GM19468 (cell line): ENCODE measurements at regions not wholly inside any gene's neighbourhood (a gene's known extent, or its start where the extent isn't known, plus 50 kb on each side); places are given as distances from the start of the nearest gene placed in this dataset.

Experiments
- ATAC-seq: cut with Tn5 transposase; IDR thresholded peaks from one replicate; pipeline ENCODE4 v1.9.1; 2021; ENCODE audit warnings: mild to moderate bottlenecking, moderate library complexity, moderate number of reproducible peaks; ENCODE audit not compliant: unreplicated experiment; ENCODE audit errors: extremely low read depth

DNA sequence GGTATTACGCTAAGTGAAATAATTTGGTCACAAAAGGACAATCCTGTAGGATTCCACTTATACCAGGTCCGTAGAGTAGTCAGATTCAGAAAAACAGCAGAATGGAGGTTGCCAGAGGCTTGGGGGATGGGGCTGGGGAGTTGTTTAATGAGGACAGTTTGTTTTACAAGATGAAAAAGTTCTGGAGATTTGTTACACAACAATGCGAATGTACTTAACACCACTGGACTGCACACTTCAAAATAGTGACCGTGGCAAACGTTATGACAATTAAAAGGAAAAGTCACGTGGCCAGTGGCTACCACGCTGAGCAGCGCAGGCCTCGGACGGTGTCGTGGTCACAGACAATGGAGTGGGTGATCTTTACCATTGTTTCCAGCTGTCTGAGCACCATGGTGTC is 338.1 kb downstream of the SEC14L1 start:
- ATAC-seq, result no peak

DNA sequence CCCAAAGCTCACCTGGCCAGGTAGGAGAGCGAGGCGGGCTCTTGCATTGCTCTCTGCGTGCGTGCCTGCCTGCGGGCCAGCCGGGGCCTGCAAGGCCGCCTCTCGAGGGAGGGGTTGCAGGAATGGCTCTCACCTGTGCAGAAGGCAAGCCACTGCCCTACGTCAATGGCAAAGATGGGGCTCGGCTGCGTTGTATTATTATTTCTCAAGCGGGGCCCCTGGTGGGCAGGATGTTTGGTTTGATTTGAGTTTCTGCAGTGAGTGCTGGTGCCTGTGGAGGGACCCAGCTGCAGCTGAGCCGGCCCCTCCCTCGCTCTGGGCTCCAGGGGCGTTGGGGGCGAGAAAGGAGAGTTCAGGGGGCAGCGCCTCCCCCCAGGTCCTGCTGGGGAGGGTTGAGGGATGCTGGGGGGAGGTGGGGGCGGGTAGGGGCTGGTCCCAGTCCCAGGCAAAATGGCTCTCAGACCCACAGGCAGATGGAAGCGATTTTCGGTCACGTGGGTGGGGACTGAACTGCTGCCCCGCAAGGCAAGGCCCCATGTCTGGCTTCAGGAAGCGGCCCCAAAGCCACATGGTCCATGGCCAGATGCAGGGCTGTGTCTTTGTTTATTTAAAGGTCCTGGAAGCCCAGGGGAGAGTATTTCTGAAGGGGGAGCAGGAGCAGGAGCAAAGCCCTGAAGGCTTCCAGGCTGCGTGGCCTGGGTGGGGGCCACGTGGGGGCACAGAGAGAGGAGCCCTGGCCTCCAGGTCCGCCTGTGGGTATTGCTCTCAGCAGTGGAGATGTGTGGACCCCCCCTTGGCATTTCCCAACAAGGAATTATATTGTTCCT is 338.8 kb downstream of the SEC14L1 start:
- no peak for ATAC-seq

DNA sequence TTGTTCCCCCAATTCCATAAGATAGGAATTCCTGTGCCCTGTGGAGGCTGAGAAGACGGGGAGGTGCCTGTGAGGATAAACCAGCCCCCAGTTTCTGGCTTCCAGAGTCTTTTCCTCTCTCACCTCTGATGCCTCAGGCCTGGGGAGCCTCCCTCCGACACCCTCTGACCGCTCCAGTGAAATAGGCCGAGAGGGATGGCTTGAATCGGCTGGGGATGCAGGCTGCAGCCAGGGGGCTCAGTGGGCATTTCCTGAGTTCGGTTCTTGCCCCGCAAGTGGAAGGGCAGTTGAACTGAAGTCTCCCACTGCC is 339.4 kb downstream of the SEC14L1 start:
- ATAC-seq, result no peak

DNA sequence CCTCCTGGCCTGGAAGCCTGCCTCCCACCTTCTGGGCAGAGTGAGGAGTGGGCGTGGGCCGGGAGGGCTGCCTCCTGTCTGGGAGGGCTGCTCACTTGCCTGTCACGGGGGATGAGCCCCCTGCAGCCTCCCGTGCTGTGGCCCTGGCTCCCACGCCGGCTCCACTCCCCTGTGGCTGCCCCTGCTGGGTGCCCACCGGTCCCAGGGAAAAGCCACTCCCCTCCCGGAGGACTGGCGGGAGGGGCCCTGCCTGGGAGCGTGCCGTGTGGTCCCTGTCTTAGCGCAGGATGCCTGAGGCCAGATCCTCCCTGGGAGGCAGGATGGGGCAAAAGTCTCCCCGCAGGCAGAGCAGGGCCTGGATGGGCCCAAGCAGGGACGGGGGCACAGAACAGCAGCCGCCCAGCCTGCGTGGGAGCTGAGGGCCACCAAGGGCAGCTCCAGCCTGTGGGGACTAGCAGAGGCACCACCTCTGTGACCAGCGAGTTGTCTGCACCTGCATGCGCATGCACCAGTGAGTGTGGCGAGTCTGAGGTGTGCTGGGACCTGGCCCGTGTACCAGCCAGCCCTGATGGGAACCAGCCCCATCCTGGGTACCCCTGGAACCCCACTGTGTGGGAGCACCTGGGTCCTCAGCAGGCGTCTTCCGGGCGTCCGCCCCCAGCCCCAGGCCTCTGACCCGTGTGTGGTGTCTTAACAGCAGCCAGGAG is 339.9 kb downstream of the SEC14L1 start:
- ATAC-seq, result no peak

DNA sequence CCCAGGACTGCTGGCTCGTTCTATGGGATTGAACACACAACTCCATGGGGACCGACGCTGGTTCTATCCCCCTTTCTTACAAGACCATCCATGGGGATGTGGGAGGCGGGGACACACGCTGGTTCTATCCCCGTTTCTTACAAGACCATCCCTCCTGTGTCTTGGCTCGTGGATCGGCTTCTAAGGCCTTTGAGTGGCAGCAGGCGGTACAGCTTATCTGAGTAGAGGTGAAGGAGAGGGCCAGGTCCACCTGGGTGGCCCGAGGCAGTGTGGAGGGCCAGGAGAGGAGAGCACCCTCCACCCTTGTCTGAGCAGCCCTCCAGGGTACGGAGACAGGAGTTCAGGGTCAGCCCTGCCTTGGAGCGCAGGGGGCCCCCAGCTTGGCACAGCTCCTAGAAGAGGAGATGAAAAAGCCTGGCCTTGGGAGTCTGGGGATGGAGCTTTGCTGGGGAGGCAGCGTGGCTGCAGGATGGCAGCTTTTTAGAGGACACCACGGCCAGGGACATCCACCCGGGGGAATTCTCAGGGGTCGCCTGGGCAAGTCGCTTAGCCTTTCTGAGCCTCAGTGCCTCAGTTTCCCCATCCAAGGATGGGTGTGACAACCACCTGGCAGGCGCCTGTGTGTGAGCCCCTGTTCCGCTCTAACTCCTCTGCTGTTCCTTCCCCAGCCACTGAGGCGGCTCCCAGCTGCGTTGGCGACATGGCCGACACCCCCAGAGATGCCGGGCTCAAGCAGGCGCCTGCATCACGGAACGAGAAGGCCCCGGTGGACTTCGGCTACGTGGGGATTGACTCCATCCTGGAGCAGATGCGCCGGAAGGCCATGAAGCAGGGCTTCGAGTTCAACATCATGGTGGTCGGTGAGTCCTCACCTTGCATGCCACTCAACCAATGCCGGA is 341.0 kb downstream of the SEC14L1 start:
- no peak for ATAC-seq

DNA sequence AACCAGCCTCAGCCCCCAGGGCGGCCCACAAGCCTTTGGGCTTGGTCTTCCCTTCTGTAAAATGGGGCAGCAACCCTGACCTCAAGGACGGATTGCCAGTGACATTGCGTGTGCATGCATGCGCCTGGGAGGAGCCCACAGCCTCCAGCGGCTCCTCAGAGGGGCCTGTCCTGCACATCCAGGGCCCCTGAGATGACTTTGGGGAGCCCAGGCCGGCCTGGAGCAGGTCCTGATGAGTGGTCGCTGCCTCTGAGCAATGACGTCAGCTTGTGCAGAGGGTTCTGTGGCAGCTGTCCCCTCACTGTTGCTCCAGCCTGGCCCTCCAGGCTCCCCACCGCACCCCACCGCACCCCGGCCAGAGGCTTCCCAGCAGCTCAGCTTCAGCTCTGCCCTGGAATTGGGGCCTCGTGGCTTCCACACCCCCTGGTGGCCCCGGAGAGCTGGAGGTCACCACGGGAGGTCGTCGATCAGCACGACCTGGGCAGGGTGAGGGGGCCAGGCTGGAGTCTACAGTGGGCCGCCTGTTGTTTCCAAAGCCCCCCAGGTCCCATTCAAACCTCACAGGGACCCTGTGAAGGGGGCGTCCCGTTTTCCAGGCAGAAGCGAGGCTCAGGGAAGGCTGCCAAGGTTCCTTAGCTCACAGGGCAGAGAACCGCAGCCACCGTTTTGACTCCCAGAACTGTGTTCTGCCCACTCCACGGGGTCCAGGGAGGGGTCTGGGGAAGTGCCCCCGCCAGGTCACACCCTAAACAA is 341.8 kb downstream of the SEC14L1 start:
- no peak for ATAC-seq

DNA sequence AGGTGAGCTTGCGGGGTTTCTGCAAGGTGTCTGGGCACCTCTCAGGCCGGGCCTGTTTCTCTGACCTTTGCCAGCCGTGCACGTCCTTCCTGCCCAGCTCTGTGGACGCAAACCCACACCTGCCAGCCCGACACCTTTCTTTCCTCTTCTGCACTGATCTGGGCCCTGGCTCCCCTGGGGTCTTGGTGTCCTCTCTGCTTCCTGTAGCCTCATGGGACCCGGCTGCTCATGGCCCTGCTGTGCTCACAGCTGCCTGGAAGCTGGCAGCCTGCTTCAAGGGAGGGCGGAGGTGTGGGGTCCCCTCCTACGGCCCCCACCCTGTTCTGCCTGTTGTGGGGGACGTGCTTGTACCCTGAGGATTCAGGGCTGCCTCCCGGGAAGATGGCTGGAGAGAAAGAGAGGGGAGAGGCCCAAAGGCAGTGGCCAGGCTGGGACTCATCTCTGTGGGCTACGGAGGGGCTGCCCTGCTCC is 342.4 kb downstream of the SEC14L1 start:
- no peak for ATAC-seq

DNA sequence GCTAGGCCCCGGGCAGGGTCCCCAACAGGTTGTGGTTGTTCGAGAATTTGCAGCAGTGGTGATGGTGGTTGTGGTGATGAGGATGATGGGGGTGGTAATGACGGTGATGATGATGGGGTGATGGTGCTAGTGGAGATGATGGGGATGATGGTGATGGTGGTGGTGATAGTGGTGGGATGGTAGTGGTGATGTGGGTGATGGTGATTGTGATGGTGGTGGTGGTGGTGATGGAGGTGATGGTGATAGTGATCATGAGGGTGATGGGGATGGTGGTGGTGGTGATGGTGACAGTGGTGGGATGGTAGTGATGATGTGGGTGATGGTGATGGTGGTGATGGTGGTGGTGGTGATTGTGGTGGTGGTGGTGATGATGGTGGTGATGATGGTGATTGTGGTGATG is 343.3 kb downstream of the SEC14L1 start:
- no peak for ATAC-seq

DNA sequence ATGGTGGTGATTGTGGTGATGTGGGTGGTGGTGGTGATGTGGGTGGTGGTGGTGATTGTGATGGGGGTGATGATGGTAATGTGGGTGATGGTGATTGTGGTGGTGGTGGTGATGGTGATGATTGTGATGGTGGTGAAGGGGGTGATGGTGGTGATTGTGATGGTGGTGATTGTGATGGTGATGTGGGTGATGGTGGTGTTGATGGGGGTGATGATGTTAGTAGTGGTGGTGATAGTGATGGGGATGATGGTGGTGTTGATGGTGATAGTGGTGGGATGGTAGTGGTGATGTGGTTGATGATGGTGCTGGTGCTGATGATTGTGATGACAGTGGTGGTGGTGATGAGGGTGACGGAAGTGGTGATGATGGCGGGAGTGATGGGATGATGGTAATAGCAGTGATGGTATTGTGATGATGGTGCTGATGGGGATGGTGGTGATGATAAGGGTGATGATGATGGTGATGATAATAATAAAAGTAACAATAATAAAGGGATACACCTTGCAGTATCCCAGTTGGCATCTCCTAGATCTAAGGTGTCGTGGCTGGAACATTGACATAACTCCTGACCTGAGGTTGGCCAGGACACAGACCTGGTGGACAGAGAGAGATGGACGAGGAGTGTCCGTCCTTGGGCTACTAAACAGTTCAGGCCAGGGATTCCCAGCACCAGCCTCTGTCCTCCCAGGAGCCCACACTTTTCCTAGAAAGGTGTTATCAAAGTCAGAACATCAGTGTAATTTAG is 344.5 kb downstream of the SEC14L1 start:
- no peak for ATAC-seq

DNA sequence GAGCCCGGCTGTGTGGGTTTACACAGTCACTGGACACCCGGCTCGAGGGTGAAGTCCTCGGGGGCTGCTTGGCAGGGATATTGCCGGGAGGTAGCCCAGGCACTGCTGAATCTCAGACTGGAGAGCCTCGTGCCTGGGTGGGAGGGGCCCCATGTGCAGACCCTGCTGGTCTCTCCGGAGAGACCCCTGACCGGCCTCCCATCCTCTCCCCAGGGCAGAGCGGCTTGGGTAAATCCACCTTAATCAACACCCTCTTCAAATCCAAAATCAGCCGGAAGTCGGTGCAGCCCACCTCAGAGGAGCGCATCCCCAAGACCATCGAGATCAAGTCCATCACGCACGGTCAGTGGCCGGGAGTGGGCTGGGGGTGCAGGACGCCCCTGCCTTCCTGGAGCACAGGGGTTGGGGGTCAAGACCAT is 346.5 kb downstream of the SEC14L1 start:
- no peak for ATAC-seq

DNA sequence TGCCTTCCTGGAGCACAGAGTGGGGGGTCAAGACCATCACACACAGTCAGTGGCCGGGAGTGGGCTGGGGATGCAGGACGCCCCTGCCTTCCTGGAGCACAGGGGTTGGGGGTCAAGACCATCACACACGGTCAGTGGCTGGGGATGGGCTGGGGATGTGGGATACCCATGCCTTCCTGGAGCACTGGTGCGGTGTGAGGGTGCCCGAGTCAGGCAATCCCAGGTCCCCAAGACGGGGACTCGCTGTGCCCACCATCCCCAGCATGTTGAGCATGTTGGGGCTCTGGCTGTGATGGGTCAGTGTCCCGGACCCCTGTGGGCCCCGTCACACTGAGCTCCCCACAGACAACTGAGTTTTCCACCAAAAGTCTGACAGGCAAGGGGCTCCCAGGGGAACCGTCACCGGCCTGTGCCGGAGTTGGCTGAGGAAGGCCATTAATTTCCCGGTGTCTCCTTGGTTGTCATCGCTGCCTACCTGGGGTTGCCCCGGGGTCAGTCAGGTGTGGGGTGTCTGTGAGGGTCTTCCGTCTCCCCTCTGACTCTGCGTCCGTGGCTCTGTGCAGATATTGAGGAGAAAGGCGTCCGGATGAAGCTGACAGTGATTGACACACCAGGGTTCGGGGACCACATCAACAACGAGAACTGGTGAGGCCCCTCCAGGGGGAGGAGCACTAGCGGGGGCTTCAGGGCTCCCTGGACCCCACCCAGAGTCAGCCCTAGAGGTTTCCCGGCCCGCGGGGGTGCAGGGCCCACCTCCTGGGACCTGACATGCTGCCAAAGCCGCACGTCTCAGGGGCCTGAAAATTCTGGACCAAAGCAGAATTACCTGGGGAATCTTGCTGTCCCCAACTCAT is 347.1 kb downstream of the SEC14L1 start:
- no peak for ATAC-seq

DNA sequence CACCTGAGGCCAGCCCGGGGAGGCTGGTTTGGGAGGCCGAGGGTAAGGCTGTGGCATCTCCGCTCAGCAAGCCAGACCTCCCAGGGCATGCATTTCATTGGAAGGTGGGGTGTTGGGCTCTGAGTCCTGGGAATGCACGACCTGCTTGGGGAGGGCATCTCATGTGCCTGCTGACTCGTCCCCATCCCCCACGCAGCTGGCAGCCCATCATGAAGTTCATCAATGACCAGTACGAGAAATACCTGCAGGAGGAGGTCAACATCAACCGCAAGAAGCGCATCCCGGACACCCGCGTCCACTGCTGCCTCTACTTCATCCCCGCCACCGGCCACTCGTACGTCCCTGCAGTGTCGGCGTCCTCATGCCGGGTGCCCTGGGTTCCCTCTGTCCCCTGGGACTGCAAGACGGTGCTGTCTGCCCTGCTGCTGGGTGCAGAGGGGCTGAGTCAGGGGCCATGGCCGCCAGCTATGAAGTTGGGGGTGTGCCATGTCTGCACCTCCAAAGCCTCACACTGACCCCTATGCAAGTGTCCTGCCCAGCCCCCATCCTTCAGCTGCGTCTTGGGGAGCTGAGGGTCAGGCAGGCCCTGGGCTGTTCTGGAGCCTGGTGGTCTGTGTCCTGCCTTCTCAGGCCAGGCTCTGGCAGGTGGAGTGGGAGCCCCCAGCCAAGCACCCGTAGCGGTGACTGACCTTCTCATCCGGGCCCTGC is 347.9 kb downstream of the SEC14L1 start:
- ATAC-seq, result no peak

DNA sequence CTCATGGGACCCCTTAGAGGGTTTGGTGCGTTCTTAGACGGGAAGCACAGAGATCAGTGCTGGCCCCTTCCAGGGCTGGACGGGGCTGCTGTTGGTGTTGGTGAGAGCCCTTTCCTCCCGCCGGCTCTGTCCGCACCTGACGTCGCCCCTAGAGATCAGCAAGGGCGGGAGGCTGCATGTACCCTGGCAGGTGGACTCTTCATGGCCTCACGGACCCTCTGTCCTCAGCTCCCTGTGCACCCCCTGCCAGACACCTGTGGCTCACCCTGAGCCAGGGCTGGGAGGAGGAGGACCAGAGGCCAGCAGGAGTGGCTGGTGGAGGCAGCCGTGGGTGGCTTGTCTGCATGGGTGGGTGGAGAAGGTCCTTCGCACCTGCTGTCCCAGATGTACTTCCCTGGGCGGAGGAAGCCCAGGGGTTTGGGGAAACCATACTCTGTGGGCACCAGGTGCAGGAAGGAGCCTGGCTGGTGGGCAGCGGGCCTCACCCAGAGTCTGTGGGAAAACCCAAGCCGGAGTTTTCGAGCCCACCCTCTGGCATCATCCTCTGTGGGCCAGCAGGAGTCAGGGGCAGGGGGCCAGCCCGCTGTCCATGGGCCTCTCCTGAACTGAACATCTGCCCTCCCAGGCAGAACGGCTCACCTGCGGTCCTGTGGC is 348.6 kb downstream of the SEC14L1 start:
- no peak for ATAC-seq

DNA sequence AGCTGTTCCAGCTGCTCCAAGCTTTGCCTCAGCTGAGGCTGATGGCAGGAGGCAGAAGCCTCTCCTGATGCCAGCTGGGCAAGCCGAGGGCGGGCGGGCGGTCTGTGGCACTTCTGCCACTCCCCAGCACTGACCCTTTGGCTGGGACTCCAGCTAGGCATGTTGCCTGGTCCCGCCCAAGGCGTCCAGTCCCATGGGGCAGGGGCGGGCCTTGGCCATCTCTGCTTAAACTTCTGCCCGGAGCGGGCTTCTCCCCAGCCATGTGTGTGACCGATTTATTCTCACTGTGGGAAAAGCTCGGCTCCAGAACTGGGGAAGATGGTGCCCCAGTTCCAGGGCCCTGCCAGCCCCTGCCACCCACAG is 349.1 kb downstream of the SEC14L1 start:
- no peak for ATAC-seq

DNA sequence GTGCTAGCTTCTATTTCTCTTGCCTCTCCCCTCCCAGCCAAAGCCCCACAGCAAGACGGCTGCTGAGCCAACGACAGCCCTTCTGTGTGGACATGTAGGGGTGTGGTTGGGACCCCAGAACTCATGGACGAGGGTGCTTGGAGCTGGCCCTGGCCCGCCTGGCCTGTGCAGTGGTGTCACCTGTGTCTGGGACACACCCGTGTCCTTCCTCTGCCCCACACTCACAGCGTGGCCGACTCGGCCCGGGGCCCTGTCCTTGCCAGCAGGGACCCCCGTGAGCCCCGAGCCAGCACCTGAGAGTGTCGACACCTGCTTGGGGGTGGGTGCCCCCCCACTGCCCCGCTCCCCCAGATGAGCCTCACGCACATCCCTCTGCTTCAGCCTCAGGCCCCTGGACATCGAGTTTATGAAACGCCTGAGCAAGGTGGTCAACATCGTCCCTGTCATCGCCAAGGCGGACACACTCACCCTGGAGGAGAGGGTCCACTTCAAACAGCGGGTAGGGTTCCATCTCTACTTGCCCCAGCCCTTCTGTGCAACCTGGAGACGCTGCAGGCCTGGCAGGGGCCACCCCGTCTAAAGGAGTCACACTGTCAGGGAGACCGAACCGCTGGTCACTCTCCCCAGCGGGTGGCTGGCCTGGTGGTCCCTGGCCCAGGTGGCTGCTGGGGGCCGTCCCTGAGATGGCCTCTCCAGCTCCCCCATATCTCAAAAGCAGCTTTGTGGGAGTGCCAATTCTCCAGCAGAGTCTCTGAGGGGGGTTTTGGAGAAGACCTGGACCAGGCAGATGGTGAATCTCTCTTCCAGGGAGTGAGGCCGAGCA is 349.8 kb downstream of the SEC14L1 start:
- ATAC-seq, result no peak

DNA sequence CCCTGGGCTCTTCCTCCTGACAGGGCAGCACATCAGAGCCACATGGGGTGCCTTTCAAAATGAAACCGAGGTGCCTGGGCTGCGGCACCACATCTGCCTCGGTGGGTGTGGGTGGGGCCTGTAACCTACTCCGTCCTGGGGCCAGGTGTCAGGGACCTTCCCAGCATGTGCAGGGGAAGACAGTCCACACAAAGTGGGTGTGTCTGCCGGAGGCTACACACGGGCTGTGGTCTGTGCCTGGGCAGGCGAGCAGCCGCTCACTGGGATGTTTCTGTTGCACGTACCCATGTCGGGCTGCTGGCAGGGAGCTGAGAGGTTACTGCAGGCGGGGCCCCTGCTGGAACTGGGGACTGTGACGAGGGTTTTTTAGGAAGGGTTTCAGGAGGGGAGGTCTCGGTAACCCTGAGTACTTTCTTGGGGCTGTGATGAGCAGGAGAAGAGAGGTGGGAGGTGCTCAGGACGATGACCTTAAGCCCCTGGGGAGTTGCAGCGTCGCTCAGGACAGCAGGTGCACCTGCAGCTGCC is 351.2 kb downstream of the SEC14L1 start:
- no peak for ATAC-seq
